Frontal cortex (tissue), 3 donors: ENCODE measurements at regions not wholly inside any gene's neighbourhood (a gene's known extent, or its start where the extent isn't known, plus 50 kb on each side); places are given as distances from the start of the nearest gene placed in this dataset.
"Not testable (repeated sequence)": the region's sequence is repeated elsewhere in the genome, so short reads cannot be mapped to it uniquely, and the experiment has no call there.

ENCODE experiments used
- DNase-seq, 2 donors: peaks; one replicate each; pipeline ENCODE4 v3.0.0; 2012; ENCODE audit warnings: low spot score in 2 of 2
- FAIRE-seq: peaks from 2 replicates; lab custom pipeline; 2012; peaks lifted over from hg19 to GRCh38; lab: Jason Lieb, UNC
- donor health status: control.
- donor health status: control.
- donor health status: control.

GRCh38 chr6:81382852-81383251 lies 369.6 kb downstream of the TENT5A start:
- FAIRE-seq (no peak), DNase-seq (no peak)

- DNase-seq (no peak), FAIRE-seq (no peak)
Measured at GRCh38 chr6:81381382-81381916, 371.0 kb downstream of the TENT5A start.

- FAIRE-seq = no peak
- no peak for DNase-seq
Measured at GRCh38 chr6:81380718-81381338, 371.7 kb downstream of the TENT5A start.

GRCh38 chr6:81376745-81377144 lies 375.7 kb downstream of the TENT5A start:
- DNase-seq (no peak), FAIRE-seq (no peak)

GRCh38 chr6:81373414-81373813 lies 379.1 kb downstream of the TENT5A start:
- FAIRE-seq (no peak), DNase-seq (no peak)

GRCh38 chr6:81371930-81372329 lies 380.6 kb downstream of the TENT5A start:
- no peak for FAIRE-seq
- no peak for DNase-seq

GRCh38 chr6:81366972-81367371 lies 385.5 kb downstream of the TENT5A start:
- FAIRE-seq (no peak), DNase-seq (no peak)

- FAIRE-seq (no peak), DNase-seq (no peak)
Measured at GRCh38 chr6:81362246-81362645, 390.2 kb downstream of the TENT5A start.

- no peak for FAIRE-seq
Measured at GRCh38 chr6:81353262-81353661, 399.2 kb downstream of the TENT5A start.

GRCh38 chr6:81344026-81344425 lies 408.5 kb downstream of the TENT5A start:
- FAIRE-seq, DNase-seq: not testable (repeated sequence)

More at GRCh38 chr6:81353262-81353661, 399.2 kb downstream of the TENT5A start:
- no peak for DNase-seq

- DNase-seq (no peak), FAIRE-seq (no peak)
Measured at GRCh38 chr6:81340946-81341345, 411.5 kb downstream of the TENT5A start.

GRCh38 chr6:81331526-81331925 lies 421.0 kb downstream of the TENT5A start:
- FAIRE-seq = no peak
- DNase-seq = no peak

- DNase-seq (no peak), FAIRE-seq (no peak)
Measured at GRCh38 chr6:81328700-81329099, 423.8 kb downstream of the TENT5A start.

GRCh38 chr6:81326881-81327561 lies 425.5 kb downstream of the TENT5A start:
- FAIRE-seq = no peak
- DNase-seq = no peak

GRCh38 chr6:81309811-81310210 lies 442.7 kb downstream of the TENT5A start:
- DNase-seq = no peak
- no peak for FAIRE-seq

- FAIRE-seq = no peak
Measured at GRCh38 chr6:81308577-81309279, 443.8 kb downstream of the TENT5A start.

GRCh38 chr6:81307651-81308214 lies 444.7 kb downstream of the TENT5A start:
- FAIRE-seq (no peak), DNase-seq (no peak)

More at GRCh38 chr6:81308577-81309279, 443.8 kb downstream of the TENT5A start:
- DNase-seq = no peak

- FAIRE-seq = no peak
- DNase-seq = no peak
Measured at GRCh38 chr6:81304466-81304865, 448.0 kb downstream of the TENT5A start.

GRCh38 chr6:81300961-81301360 lies 451.5 kb downstream of the TENT5A start:
- DNase-seq = no peak
- FAIRE-seq = no peak

GRCh38 chr6:81298751-81299150 lies 453.7 kb downstream of the TENT5A start:
- DNase-seq (no peak), FAIRE-seq (no peak)
